ENCODE measurements at regions not wholly inside any gene's neighbourhood (a gene's known extent, or its start where the extent isn't known, plus 50 kb on each side); places are given as distances from the start of the nearest gene placed in this dataset.

GRCh38 chr21:26366781-26367180 is 196.2 kb upstream of the APP start (continued):
- TF ChIP-seq KDM5B (IDR thresholded peaks at IDR 0.05; ENCODE audit: insufficient replicate concordance, low read depth, low read length) (no peak), HSF4 (CRISPR knock-in tag; IDR thresholded peaks at IDR 0.05; ENCODE audit: borderline replicate concordance) (no peak), ZNF778 (CRISPR knock-in tag; IDR thresholded peaks at IDR 0.05) (no peak), ATF3 (IDR thresholded peaks at IDR 0.05) (no peak), ATF3 (CRISPR knock-in tag; conservative IDR thresholded peaks at IDR 0.05) (no peak), GATA2 (CRISPR knock-in tag; IDR thresholded peaks at IDR 0.05) (no peak), L3MBTL2 (IDR thresholded peaks at IDR 0.05) (no peak), ZNF79 (CRISPR knock-in tag; IDR thresholded peaks at IDR 0.05; ENCODE audit: low read depth) (no peak), ZNF41 (CRISPR knock-in tag; conservative IDR thresholded peaks at IDR 0.05) (no peak)

GRCh38 chr21:26365849-26366248 is 195.3 kb upstream of the APP start:
- no peak for TF ChIP-seq MITF (IDR thresholded peaks at IDR 0.05)
- TF ChIP-seq KHSRP (IDR thresholded peaks at IDR 0.05): no peak
- TF ChIP-seq MLX (CRISPR knock-in tag; conservative IDR thresholded peaks at IDR 0.05): no peak
- TF ChIP-seq PURB (CRISPR knock-in tag; IDR thresholded peaks at IDR 0.05; ENCODE audit: low read depth): no peak
- no peak for TF ChIP-seq HCFC1 (IDR thresholded peaks at IDR 0.05; ENCODE audit: low read depth, low read length)
- TF ChIP-seq SAFB (IDR thresholded peaks at IDR 0.05; ENCODE audit: borderline replicate concordance, low read depth, low read length): no peak
- TF ChIP-seq MED1 (CRISPR knock-in tag; IDR thresholded peaks at IDR 0.05; ENCODE audit: borderline replicate concordance): no peak
- no peaks in the 10 kb centered on the region for H3K9me1 ChIP-seq (ENCODE audit: control insufficient read depth, insufficient read depth, low read length)
- H3K9ac ChIP-seq (ENCODE audit: insufficient read depth in 1 of 2, low read depth in 2 of 2, low read length in 2 of 2): no peak overlapping the region
- no peak overlapping the region for H3K27ac ChIP-seq (ENCODE audit: extremely low read depth, low read depth, low read length)
- no peak for FAIRE-seq
- H3K4me1 ChIP-seq (replicated peaks in 1 of 2; ENCODE audit: control insufficient read depth in 2 of 2, insufficient read depth in 2 of 2, low read length in 2 of 2): no peaks in the 10 kb centered on the region
- H3K4me3 ChIP-seq: no peak overlapping the region
- H3K79me2 ChIP-seq (ENCODE audit: control insufficient read depth, insufficient read depth, low read length): no peaks in the 10 kb centered on the region
- in situ Hi-C loops (cut with MboI) (no loop called here), intact Hi-C loops (cut with micrococcal nuclease) (no loop called here)
- no peak for ATAC-seq
- 0% methylated on average over 3 of the region's 3 CpGs for WGBS (ENCODE audit: insufficient coverage, low coverage, missing lambda C conversion rate)
- ChIA-PET POLR2A (interaction anchor here (0.6 kb wide), 1 partner anchor 10 kb away, joined by 4 read pairs; no protein-coding TSS in a partner anchor), CTCF (ENCODE audit: low intra/inter-chr PET ratio) (no interaction called here)
- H2AFZ ChIP-seq (ENCODE audit: low read depth, low read length): no peak overlapping the region
- H3K27me3 ChIP-seq (ENCODE audit: control insufficient read depth in 2 of 2, insufficient read depth in 2 of 2, low read length in 2 of 2): no peaks in the 10 kb centered on the region
- no peak overlapping the region for H3K4me2 ChIP-seq (ENCODE audit: insufficient read depth, low read length)
- no peaks in the 10 kb centered on the region; the same call in 1 of the 2 replicates for H3K9me3 ChIP-seq (replicated peaks; ENCODE audit: control insufficient read depth, insufficient read depth, low read depth, low read length)
- no peak for DNase-seq (ENCODE audit: extremely low read depth in 1 of 4, low spot score in 3 of 4)
- no TSS peak for BruUV-seq (replicated peaks)
- no peaks in the 10 kb centered on the region for H4K20me1 ChIP-seq (replicated peaks; ENCODE audit: control insufficient read depth, insufficient read depth, low read length)
- H3K36me3 ChIP-seq (ENCODE audit: control insufficient read depth, insufficient read depth, low read length): no peaks in the 10 kb centered on the region
